ENCODE measurements at regions not wholly inside any gene's neighbourhood (a gene's known extent, or its start where the extent isn't known, plus 50 kb on each side); places are given as distances from the start of the nearest gene placed in this dataset.
A peak's percentile ranks its signal among the peaks of the same experiment; 100 is the strongest.

- DNase-seq = no peak
These were observed 132.8 kb upstream of the ADPGK start for GRCh38 chr15:72916378-72916777.

- DNase-seq = no peak
These were observed 132.3 kb upstream of the ADPGK start for GRCh38 chr15:72915843-72916242.

- DNase-seq = peak; percentile 76
These were observed 129.4 kb upstream of the ADPGK start for GRCh38 chr15:72912996-72913395.

GRCh38 chr15:72912121-72912520, 128.6 kb upstream of the ADPGK start:
- DNase-seq = peak; percentile 49

GRCh38 chr15:72911626-72912025, 128.1 kb upstream of the ADPGK start:
- DNase-seq = no peak

- DNase-seq = peak; percentile 57
These were observed 125.2 kb upstream of the ADPGK start for GRCh38 chr15:72908713-72909112.

- DNase-seq = peak; percentile 53
These were observed 124.2 kb upstream of the ADPGK start for GRCh38 chr15:72907733-72908132.

GRCh38 chr15:72902919-72903260, 119.3 kb upstream of the ADPGK start:
- DNase-seq = no peak

- no peak for DNase-seq
These were observed 118.8 kb upstream of the ADPGK start for GRCh38 chr15:72902245-72902918.

- no peak for DNase-seq
These were observed 109.4 kb upstream of the ADPGK start for GRCh38 chr15:72892986-72893385.

- peak; percentile 96 for DNase-seq
These were observed 106.5 kb upstream of the ADPGK start for GRCh38 chr15:72890043-72890442.

GRCh38 chr15:72889545-72889944, 106.0 kb upstream of the ADPGK start:
- no peak for DNase-seq

GRCh38 chr15:72888811-72889210, 105.3 kb upstream of the ADPGK start:
- no peak for DNase-seq

GRCh38 chr15:72888211-72888610, 104.7 kb upstream of the ADPGK start:
- DNase-seq = no peak

- DNase-seq = no peak
These were observed 103.8 kb upstream of the ADPGK start for GRCh38 chr15:72887376-72887775.

- DNase-seq = no peak
These were observed 100.8 kb upstream of the ADPGK start for GRCh38 chr15:72884311-72884710.

- DNase-seq = no peak
These were observed 90.0 kb upstream of the ADPGK start for GRCh38 chr15:72873379-72874233.

- DNase-seq = no peak
These were observed 88.7 kb upstream of the ADPGK start for GRCh38 chr15:72872066-72872845.

- DNase-seq = no peak
These were observed 83.5 kb upstream of the ADPGK start for GRCh38 chr15:72866866-72867616.

- DNase-seq = no peak
These were observed 82.6 kb upstream of the ADPGK start for GRCh38 chr15:72866182-72866581.

- no peak for DNase-seq
These were observed 81.9 kb upstream of the ADPGK start for GRCh38 chr15:72865486-72865885.

GRCh38 chr15:72864681-72865080, 81.1 kb upstream of the ADPGK start:
- DNase-seq = no peak

GRCh38 chr15:72861354-72861910, 77.9 kb upstream of the ADPGK start:
- no peak for DNase-seq
